Suprapubic skin (tissue), 4 donors: ENCODE measurements at regions not wholly inside any gene's neighbourhood (a gene's known extent, or its start where the extent isn't known, plus 50 kb on each side); places are given as distances from the start of the nearest gene placed in this dataset.

Source experiments
- DNase-seq, 2 donors: peaks; one replicate each; pipeline ENCODE4 v3.0.0-alpha.2; 2019; ENCODE audit warnings: low spot score in 2 of 2
- H3K27ac ChIP-seq: fragments of 200-600 bp; sonication (generic); one replicate; pipeline ENCODE4 v1.5.1; 2019
- H3K27me3 ChIP-seq: fragments of 200-600 bp; sonication (generic); one replicate; pipeline ENCODE4 v1.5.1; 2019
- H3K36me3 ChIP-seq: fragments of 200-600 bp; sonication (generic); one replicate; pipeline ENCODE4 v1.5.1; 2019
- H3K4me1 ChIP-seq: fragments of 200-600 bp; sonication (generic); one replicate; pipeline ENCODE4 v1.5.1; 2019
- H3K4me3 ChIP-seq: fragments of 200-600 bp; sonication (generic); one replicate; pipeline ENCODE4 v1.5.1; 2019; ENCODE audit warnings: mild to moderate bottlenecking
- H3K9me3 ChIP-seq: fragments of 200-600 bp; sonication (generic); one replicate; pipeline ENCODE4 v1.5.1; 2019
- CTCF ChIP-seq, 2 donors: fragments of 200-600 bp in 1 of 2; fragments of 450-650 bp in 1 of 2; sonication (generic) in 1 of 2; IDR thresholded peaks; one replicate each; pipeline ENCODE4 v1.5.1; 2016 to 2019; ENCODE audit warnings: antibody characterized with exemption in 2 of 2, mild to moderate bottlenecking in 1 of 2, moderate library complexity in 1 of 2
- EP300 ChIP-seq: sonication (generic); formaldehyde crosslinking; IDR thresholded peaks from one replicate; pipeline ENCODE4 v1.6.1; 2017; ENCODE audit warnings: antibody characterized with exemption
- POLR2A ChIP-seq, 2 donors: fragments of 450-650 bp; IDR thresholded peaks; one replicate each; pipeline ENCODE4 v1.6.1; 2017; ENCODE audit warnings: antibody characterized with exemption in 2 of 2, mild to moderate bottlenecking in 2 of 2, moderate library complexity in 2 of 2
- POLR2AphosphoS5 ChIP-seq, 3 donors: sonication (generic); formaldehyde crosslinking; IDR thresholded peaks; one replicate each; pipeline ENCODE4 v1.6.1; 2017; ENCODE audit warnings: antibody characterized with exemption in 3 of 3
- WGBS: methylation state at CpG from one replicate; pipeline ENCODE4 v1.1.5; 2018; 5-methylcytosine and 5-hydroxymethylcytosine counted together

GRCh38 chr10:117670116-117670904, 127.8 kb downstream of the EMX2 start:
- 88% methylated on average over 7 of the region's 7 CpGs for WGBS
- TF ChIP-seq EP300 (no peak), POLR2AphosphoS5 (IDR thresholded peaks at IDR 0.05) (no peak), POLR2A (IDR thresholded peaks at IDR 0.05) (no peak), CTCF (IDR thresholded peaks at IDR 0.05) (no peak)
- Histone ChIP-seq H3K27ac (no peak overlapping the region), H3K36me3 (no peaks in the 10 kb centered on the region), H3K27me3 (no peaks in the 10 kb centered on the region), H3K4me3 (no peak overlapping the region), H3K9me3 (no peaks in the 10 kb centered on the region), H3K4me1 (no peaks in the 10 kb centered on the region)
- DNase-seq, result no peak

GRCh38 chr10:117673230-117674010, 130.9 kb downstream of the EMX2 start:
- no peaks in the 10 kb centered on the region for H3K27me3 ChIP-seq
- 59% methylated on average over 7 of the region's 8 CpGs for WGBS
- DNase-seq, result no peak
- no peaks in the 10 kb centered on the region for H3K9me3 ChIP-seq
- no peak overlapping the region for H3K27ac ChIP-seq
- no peak for TF ChIP-seq POLR2AphosphoS5 (IDR thresholded peaks at IDR 0.05)
- H3K4me1 ChIP-seq, result peaks cover 7% of the 10 kb centered on the region
- H3K36me3 ChIP-seq, result no peaks in the 10 kb centered on the region
- H3K4me3 ChIP-seq, result no peak overlapping the region

- Histone ChIP-seq H3K4me3 (no peak overlapping the region), H3K36me3 (no peaks in the 10 kb centered on the region), H3K4me1 (peaks cover 7% of the 10 kb centered on the region), H3K27ac (no peak overlapping the region), H3K27me3 (no peaks in the 10 kb centered on the region), H3K9me3 (no peaks in the 10 kb centered on the region)
- TF ChIP-seq EP300 (no peak), POLR2AphosphoS5 (IDR thresholded peaks at IDR 0.05) (no peak), POLR2A (IDR thresholded peaks at IDR 0.05) (no peak), CTCF (IDR thresholded peaks at IDR 0.05) (no peak)
- no peak for DNase-seq
- WGBS, result 93% methylated on average over 7 of the region's 7 CpGs
Observed at GRCh38 chr10:117674201-117674600, 131.7 kb downstream of the EMX2 start.

GRCh38 chr10:117674646-117675045, 132.1 kb downstream of the EMX2 start:
- no peaks in the 10 kb centered on the region for H3K36me3 ChIP-seq
- WGBS, result 89% methylated on average over 6 of the region's 6 CpGs
- TF ChIP-seq POLR2A (IDR thresholded peaks at IDR 0.05), result no peak
- no peak for TF ChIP-seq POLR2AphosphoS5 (IDR thresholded peaks at IDR 0.05)
- no peak for TF ChIP-seq EP300
- no peak for TF ChIP-seq CTCF (IDR thresholded peaks at IDR 0.05)
- peaks cover 7% of the 10 kb centered on the region for H3K4me1 ChIP-seq
- DNase-seq, result no peak
- H3K9me3 ChIP-seq, result no peaks in the 10 kb centered on the region
- no peak overlapping the region for H3K4me3 ChIP-seq
- no peak overlapping the region for H3K27ac ChIP-seq
- H3K27me3 ChIP-seq, result no peaks in the 10 kb centered on the region

- TF ChIP-seq POLR2A (IDR thresholded peaks at IDR 0.05) (no peak), CTCF (IDR thresholded peaks at IDR 0.05) (no peak), POLR2AphosphoS5 (IDR thresholded peaks at IDR 0.05) (no peak), EP300 (no peak)
- Histone ChIP-seq H3K36me3 (no peaks in the 10 kb centered on the region), H3K27me3 (no peaks in the 10 kb centered on the region), H3K4me1 (peaks cover 7% of the 10 kb centered on the region), H3K9me3 (no peaks in the 10 kb centered on the region), H3K4me3 (no peak overlapping the region), H3K27ac (no peak overlapping the region)
- 88% methylated on average over 15 of the region's 15 CpGs for WGBS
- DNase-seq, result no peak
Observed at GRCh38 chr10:117675514-117676055, 133.0 kb downstream of the EMX2 start.
